GM23338 (cell line): ENCODE measurements at regions not wholly inside any gene's neighbourhood (a gene's known extent, or its start where the extent isn't known, plus 50 kb on each side); places are given as distances from the start of the nearest gene placed in this dataset.

Source experiments
- ATAC-seq: fragments of 200-7000 bp; cut with Tn5 transposase; 3 replicates; pipeline ENCODE4 v1.9.1; 2020
- DNase-seq: peaks from one replicate; pipeline ENCODE4 v3.0.0-alpha.2; 2015; ENCODE audit warnings: low spot score
- H2AFZ ChIP-seq: fragments of 200-600 bp; sonication (generic); 2 replicates; pipeline ENCODE4 v1.8.0; 2016; ENCODE audit warnings: antibody characterized with exemption, mild to moderate bottlenecking, moderate library complexity
- H3F3A ChIP-seq: fragments of 200-600 bp; sonication (generic); replicated peaks from 2 replicates; pipeline ENCODE4 v1.8.0; 2017; ENCODE audit warnings: antibody characterized with exemption, mixed run types, low read depth
- H3K27ac ChIP-seq: fragments of 200-600 bp; sonication (generic); 2 replicates; pipeline ENCODE4 v1.6.1; 2016; ENCODE audit warnings: low read depth
- H3K27me3 ChIP-seq: fragments of 200-600 bp; sonication (generic); 2 replicates; pipeline ENCODE4 v1.8.0; 2016; ENCODE audit warnings: mild to moderate bottlenecking, mixed run types, moderate library complexity; ENCODE audit not compliant: insufficient read depth
- H3K36me3 ChIP-seq: fragments of 200-600 bp; sonication (generic); 2 replicates; pipeline ENCODE4 v1.8.0; 2016; ENCODE audit warnings: mild to moderate bottlenecking; ENCODE audit not compliant: insufficient read depth
- H3K4me1 ChIP-seq: fragments of 200-600 bp; sonication (generic); 2 replicates; pipeline ENCODE4 v1.8.0; 2016; ENCODE audit warnings: mild to moderate bottlenecking, moderate library complexity; ENCODE audit not compliant: insufficient read depth
- H3K4me2 ChIP-seq: fragments of 200-600 bp; sonication (generic); 2 replicates; pipeline ENCODE4 v1.7.1; 2017; ENCODE audit warnings: mixed run types
- H3K4me3 ChIP-seq: fragments of 200-600 bp; sonication (generic); 2 replicates; pipeline ENCODE4 v1.6.1; 2016; ENCODE audit warnings: mixed run types
- H3K79me2 ChIP-seq: fragments of 200-600 bp; sonication (generic); replicated peaks from 2 replicates; pipeline ENCODE4 v1.8.0; 2017; ENCODE audit warnings: mild to moderate bottlenecking; ENCODE audit not compliant: insufficient read depth
- H3K9me2 ChIP-seq: fragments of 200-600 bp; sonication (generic); 2 replicates; pipeline ENCODE4 v1.8.0; 2017; ENCODE audit not compliant: insufficient read depth
- H4K20me1 ChIP-seq: fragments of 200-600 bp; sonication (generic); replicated peaks from 2 replicates; pipeline ENCODE4 v1.8.0; 2017; ENCODE audit warnings: mild to moderate bottlenecking; ENCODE audit not compliant: insufficient read depth
- H3K27ac Mint-ChIP-seq: 2 replicates; pipeline ENCODE4 v1.8.0; 2020; ENCODE audit warnings: inconsistent platforms, mild to moderate bottlenecking, moderate library complexity, mixed read lengths
- H3K27me3 Mint-ChIP-seq: 3 replicates; pipeline ENCODE4 v1.8.0; 2022; ENCODE audit warnings: low read depth, mild to moderate bottlenecking, moderate library complexity, mixed read lengths, inconsistent platforms; ENCODE audit not compliant: insufficient read depth, poor library complexity
- H3K36me3 Mint-ChIP-seq: 3 replicates; pipeline ENCODE4 v1.8.0; 2021; ENCODE audit warnings: low read depth, mild to moderate bottlenecking, inconsistent platforms, moderate library complexity, mixed read lengths
- H3K4me1 Mint-ChIP-seq: 3 replicates; pipeline ENCODE4 v1.8.0; 2020; ENCODE audit warnings: mild to moderate bottlenecking, inconsistent platforms, mixed read lengths
- H3K4me3 Mint-ChIP-seq: 3 replicates; pipeline ENCODE4 v1.8.0; 2021; ENCODE audit warnings: moderate library complexity, mild to moderate bottlenecking, inconsistent platforms, mixed read lengths
- H3K9me3 Mint-ChIP-seq: 3 replicates; pipeline ENCODE4 v1.8.0; 2020; ENCODE audit warnings: moderate library complexity, mild to moderate bottlenecking, inconsistent platforms, mixed read lengths
- CREB1 ChIP-seq: fragments of 250-450 bp; sonication (Bioruptor Pico); IDR thresholded peaks from 2 replicates; pipeline ENCODE4 v1.5.0; 2020; ENCODE audit warnings: low read depth, mild to moderate bottlenecking, moderate library complexity
- CTCF ChIP-seq, 2 experiments: fragments of 200-600 bp in 1 of 2; sonication (generic) in 1 of 2; conservative IDR thresholded peaks; 2 replicates each; pipeline versions ENCODE4 v1.5.1 to v1.6.1; 2016 to 2017; ENCODE audit warnings: antibody characterized with exemption in 2 of 2, low read depth in 2 of 2, mild to moderate bottlenecking in 2 of 2, moderate library complexity in 1 of 2
- ETS1 ChIP-seq: IDR thresholded peaks from 2 replicates; pipeline ENCODE4 v1.6.1; 2016; ENCODE audit warnings: antibody characterized with exemption
- EZH2 ChIP-seq: fragments of 200-600 bp; sonication (generic); IDR thresholded peaks from one replicate; pipeline ENCODE4 v1.8.0; 2017; ENCODE audit warnings: antibody characterized with exemption, mild to moderate bottlenecking, low read depth; ENCODE audit not compliant: unreplicated experiment
- EZH2phosphoT487 ChIP-seq: fragments of 200-600 bp; sonication (generic); IDR thresholded peaks from one replicate; pipeline ENCODE4 v1.8.1; 2018; ENCODE audit warnings: antibody characterized with exemption; ENCODE audit not compliant: unreplicated experiment
- JUNB ChIP-seq: IDR thresholded peaks from one replicate; pipeline ENCODE4 v1.6.1; 2016; ENCODE audit warnings: antibody characterized with exemption; ENCODE audit not compliant: unreplicated experiment
- NANOG ChIP-seq: IDR thresholded peaks from 2 replicates; pipeline ENCODE4 v1.6.1; 2016; ENCODE audit warnings: antibody characterized with exemption, borderline replicate concordance
- POLR2AphosphoS5 ChIP-seq: IDR thresholded peaks from 2 replicates; pipeline ENCODE4 v1.6.1; 2016; ENCODE audit warnings: antibody characterized with exemption, low read depth
- REST ChIP-seq: IDR thresholded peaks from one replicate; pipeline ENCODE4 v1.6.1; 2018; ENCODE audit warnings: antibody characterized with exemption; ENCODE audit not compliant: unreplicated experiment
- STAT1 ChIP-seq: IDR thresholded peaks from one replicate; pipeline ENCODE4 v1.6.1; 2016; ENCODE audit warnings: antibody characterized with exemption; ENCODE audit not compliant: unreplicated experiment
- ZNF114 ChIP-seq: fragments of 250-450 bp; sonication (Bioruptor Pico); IDR thresholded peaks from 2 replicates; pipeline ENCODE4 v1.5.0; 2020; ENCODE audit warnings: mild to moderate bottlenecking, moderate library complexity
- ZNF331 ChIP-seq: fragments of 250-450 bp; sonication (Bioruptor Pico); IDR thresholded peaks from 2 replicates; pipeline ENCODE4 v1.5.0; 2020; ENCODE audit warnings: low read depth, mild to moderate bottlenecking, moderate library complexity
- ZNF462 ChIP-seq: fragments of 250-450 bp; sonication (Bioruptor Pico); IDR thresholded peaks from 2 replicates; pipeline ENCODE4 v1.5.0; 2020; ENCODE audit warnings: mild to moderate bottlenecking, moderate library complexity

GRCh38 chr7:10703981-10704380, 269.7 kb upstream of the PHF14 start:
- Mint-ChIP-seq H3K4me1 (no peaks in the 10 kb centered on the region), H3K27me3 (peaks cover 3% of the 10 kb centered on the region), H3K36me3 (peaks cover 6% of the 10 kb centered on the region; the same call in 2 of the 3 replicates), H3K4me3 (no peak overlapping the region), H3K9me3 (peaks cover 13% of the 10 kb centered on the region), H3K27ac (no peak overlapping the region)
- no peak for TF ChIP-seq CTCF (conservative IDR thresholded peaks at IDR 0.05; ENCODE audit: low read depth in 2 of 2)
- TF ChIP-seq ZNF462 (CRISPR knock-in tag) = no peak
- TF ChIP-seq ETS1 = no peak
- no peak for TF ChIP-seq EZH2
- no peak for TF ChIP-seq ZNF114
- TF ChIP-seq POLR2AphosphoS5 = no peak
- no peak for TF ChIP-seq CREB1 (CRISPR knock-in tag)
- no peak for TF ChIP-seq EZH2phosphoT487
- no peak for TF ChIP-seq ZNF331
- TF ChIP-seq REST = no peak
- TF ChIP-seq STAT1 = no peak
- no peak for TF ChIP-seq NANOG
- TF ChIP-seq JUNB = no peak
- no peak overlapping the region for H3K4me2 ChIP-seq
- H3K36me3 ChIP-seq = no peaks in the 10 kb centered on the region
- H3K27me3 ChIP-seq = no peaks in the 10 kb centered on the region
- no peaks in the 10 kb centered on the region for H3F3A ChIP-seq
- no peak overlapping the region for H2AFZ ChIP-seq
- H3K27ac ChIP-seq = no peak overlapping the region
- H4K20me1 ChIP-seq = no peaks in the 10 kb centered on the region
- no peaks in the 10 kb centered on the region for H3K4me1 ChIP-seq
- no peak for ATAC-seq
- H3K4me3 ChIP-seq = no peak overlapping the region
- no peaks in the 10 kb centered on the region for H3K9me2 ChIP-seq
- H3K79me2 ChIP-seq = no peaks in the 10 kb centered on the region
- DNase-seq = no peak
